ENCODE measurements at regions not wholly inside any gene's neighbourhood (a gene's known extent, or its start where the extent isn't known, plus 50 kb on each side); places are given as distances from the start of the nearest gene placed in this dataset.
"Not testable (repeated sequence)": the region's sequence is repeated elsewhere in the genome, so short reads cannot be mapped to it uniquely, and the experiment has no call there.

- DNase-seq: no peak
These were observed 796.2 kb upstream of the EPHA7 start for GRCh38 chr6:94215552-94215951.

- no peak for DNase-seq
These were observed 793.9 kb upstream of the EPHA7 start for GRCh38 chr6:94213226-94213625.

GRCh38 chr6:94196891-94197290, 777.5 kb upstream of the EPHA7 start:
- DNase-seq: no peak

- no peak for DNase-seq
These were observed 770.7 kb upstream of the EPHA7 start for GRCh38 chr6:94190030-94190429.

- no peak for DNase-seq
These were observed 765.5 kb upstream of the EPHA7 start for GRCh38 chr6:94184666-94185464.

GRCh38 chr6:94177429-94177828, 758.1 kb upstream of the EPHA7 start:
- peak; percentile 19 for DNase-seq

- DNase-seq: no peak
These were observed 756.1 kb upstream of the EPHA7 start for GRCh38 chr6:94175465-94175864.

GRCh38 chr6:94163877-94164276, 744.5 kb upstream of the EPHA7 start:
- no peak for DNase-seq

GRCh38 chr6:94150886-94151285, 731.5 kb upstream of the EPHA7 start:
- no peak for DNase-seq

GRCh38 chr6:94144807-94145206, 725.4 kb upstream of the EPHA7 start:
- DNase-seq: no peak

- not testable (repeated sequence) for DNase-seq
These were observed 717.8 kb upstream of the EPHA7 start for GRCh38 chr6:94137178-94137577.

- DNase-seq: no peak
These were observed 713.7 kb upstream of the EPHA7 start for GRCh38 chr6:94133106-94133505.

- no peak for DNase-seq
These were observed 711.9 kb upstream of the EPHA7 start for GRCh38 chr6:94131271-94131670.

GRCh38 chr6:94130478-94130877, 711.1 kb upstream of the EPHA7 start:
- DNase-seq: peak; percentile 6

- DNase-seq: no peak
These were observed 710.6 kb upstream of the EPHA7 start for GRCh38 chr6:94129926-94130325.

GRCh38 chr6:94127716-94128115, 708.4 kb upstream of the EPHA7 start:
- DNase-seq: no peak

GRCh38 chr6:94124333-94124732, 705.0 kb upstream of the EPHA7 start:
- DNase-seq: no peak

GRCh38 chr6:94121094-94121493, 701.7 kb upstream of the EPHA7 start:
- no peak for DNase-seq

- no peak for DNase-seq
These were observed 679.7 kb upstream of the EPHA7 start for GRCh38 chr6:94099072-94099471.

- DNase-seq: no peak
These were observed 676.6 kb upstream of the EPHA7 start for GRCh38 chr6:94095961-94096360.

GRCh38 chr6:94089941-94090340, 670.6 kb upstream of the EPHA7 start:
- no peak for DNase-seq

GRCh38 chr6:94088870-94089269, 669.5 kb upstream of the EPHA7 start:
- DNase-seq: no peak

- DNase-seq: no peak
These were observed 655.4 kb upstream of the EPHA7 start for GRCh38 chr6:94074764-94075163.

GRCh38 chr6:94071835-94072234, 652.5 kb upstream of the EPHA7 start:
- no peak for DNase-seq

- DNase-seq: no peak
These were observed 646.5 kb upstream of the EPHA7 start for GRCh38 chr6:94065707-94066337.

All from retina (tissue), 1 donor.